NB4 (cell line): ENCODE measurements at regions not wholly inside any gene's neighbourhood (a gene's known extent, or its start where the extent isn't known, plus 50 kb on each side); places are given as distances from the start of the nearest gene placed in this dataset.

Experiments
- MYC ChIP-seq: IDR thresholded peaks from 2 replicates; pipeline ENCODE4 v1.6.1; 2011; ENCODE audit warnings: low read depth, low read length
- POLR2A ChIP-seq: IDR thresholded peaks from 2 replicates; pipeline ENCODE4 v1.6.1; 2011; ENCODE audit warnings: mild to moderate bottlenecking; ENCODE audit not compliant: insufficient read length; ENCODE audit errors: extremely low read depth
- TF ChIP-seq, protein P1 (sequence below): IDR thresholded peaks from one replicate; pipeline ENCODE4 v1.5.1; 2012; ENCODE audit warnings: low read depth, low read length

DNA sequence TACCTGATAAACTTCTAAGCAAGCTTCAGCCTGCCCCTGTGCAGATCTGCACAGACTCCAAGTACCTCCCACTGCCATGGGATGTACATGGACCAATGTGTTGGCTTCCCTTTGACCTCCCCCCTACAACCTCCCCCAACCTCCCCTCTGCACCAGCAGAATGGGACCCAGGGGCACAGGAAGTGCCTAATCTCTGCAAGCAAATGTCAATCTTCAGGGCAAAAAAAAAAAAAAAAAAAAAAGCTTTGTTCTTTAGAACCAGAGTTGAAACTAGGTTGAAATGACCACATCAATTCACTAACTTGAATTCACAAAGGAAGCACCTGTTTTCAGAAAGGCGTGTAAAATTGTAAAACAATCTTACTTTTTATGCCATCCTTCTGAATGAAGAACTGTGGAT, 53.9 kb upstream of the TIAM1 start:
- TF ChIP-seq, protein P1, sequence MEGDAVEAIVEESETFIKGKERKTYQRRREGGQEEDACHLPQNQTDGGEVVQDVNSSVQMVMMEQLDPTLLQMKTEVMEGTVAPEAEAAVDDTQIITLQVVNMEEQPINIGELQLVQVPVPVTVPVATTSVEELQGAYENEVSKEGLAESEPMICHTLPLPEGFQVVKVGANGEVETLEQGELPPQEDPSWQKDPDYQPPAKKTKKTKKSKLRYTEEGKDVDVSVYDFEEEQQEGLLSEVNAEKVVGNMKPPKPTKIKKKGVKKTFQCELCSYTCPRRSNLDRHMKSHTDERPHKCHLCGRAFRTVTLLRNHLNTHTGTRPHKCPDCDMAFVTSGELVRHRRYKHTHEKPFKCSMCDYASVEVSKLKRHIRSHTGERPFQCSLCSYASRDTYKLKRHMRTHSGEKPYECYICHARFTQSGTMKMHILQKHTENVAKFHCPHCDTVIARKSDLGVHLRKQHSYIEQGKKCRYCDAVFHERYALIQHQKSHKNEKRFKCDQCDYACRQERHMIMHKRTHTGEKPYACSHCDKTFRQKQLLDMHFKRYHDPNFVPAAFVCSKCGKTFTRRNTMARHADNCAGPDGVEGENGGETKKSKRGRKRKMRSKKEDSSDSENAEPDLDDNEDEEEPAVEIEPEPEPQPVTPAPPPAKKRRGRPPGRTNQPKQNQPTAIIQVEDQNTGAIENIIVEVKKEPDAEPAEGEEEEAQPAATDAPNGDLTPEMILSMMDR = no peak
- TF ChIP-seq MYC = no peak
- TF ChIP-seq POLR2A = no peak
